ENCODE measurements at regions not wholly inside any gene's neighbourhood (a gene's known extent, or its start where the extent isn't known, plus 50 kb on each side); places are given as distances from the start of the nearest gene placed in this dataset.

GRCh38 chr12:24530689-24531088 lies 418.2 kb downstream of the BCAT1 start:
- no peak for TF ChIP-seq POLR2A (IDR thresholded peaks at IDR 0.05)
- no peak for TF ChIP-seq CTCF (IDR thresholded peaks at IDR 0.05)

All from upper lobe of left lung (tissue), 4 donors.